K562 (cell line): ENCODE measurements at regions not wholly inside any gene's neighbourhood (a gene's known extent, or its start where the extent isn't known, plus 50 kb on each side); places are given as distances from the start of the nearest gene placed in this dataset.

ENCODE experiments used
- ATAC-seq: fragments of 200-7000 bp; cut with Tn5 transposase; 3 replicates; pipeline ENCODE4 v1.9.1; 2020; ENCODE audit warnings: moderate library complexity
- BruUV-seq: library from RNA; stranded (reverse); fragments of 400-500 nt; replicated peaks from 2 replicates; lab custom pipeline; 2021; lab: Mats Ljungman, UMichigan
- CTCF ChIA-PET: fragments of 300-600 bp; formaldehyde crosslinking; extraction: SDS; loops from one replicate; lab custom pipeline; 2021; ENCODE audit warnings: low intra/inter-chr PET ratio; lab: Yijun Ruan, JAX
- POLR2A ChIA-PET: fragments of 300-600, 350-650 bp; sonication (Branson Sonifier 250); formaldehyde crosslinking; extraction: SDS; loops from one replicate; lab custom pipeline; 2021; ENCODE audit warnings: antibody characterized with exemption, inconsistent platforms; lab: Yijun Ruan, JAX
- DNase-seq, 4 experiments: peaks; one replicate each; pipeline versions ENCODE4 v3.0.0 to v3.0.0-alpha.2; 2011 to 2018; ENCODE audit warnings: low spot score in 3 of 4, mixed read lengths in 3 of 4; ENCODE audit errors: extremely low read depth in 1 of 4
- FAIRE-seq: peaks from 2 replicates; lab custom pipeline; 2011; peaks lifted over from hg19 to GRCh38; lab: Jason Lieb, UNC
- H2AFZ ChIP-seq: 2 replicates; pipeline ENCODE4 v1.6.0; 2011; ENCODE audit warnings: low read depth, low read length, control low read depth, inconsistent platforms
- H3K27ac ChIP-seq: fragments of 200-600 bp; 3 replicates; pipeline ENCODE4 v1.8.0; 2011; ENCODE audit warnings: low read depth, mild to moderate bottlenecking, control low read depth, inconsistent platforms, low read length, moderate library complexity, mixed read lengths; ENCODE audit errors: extremely low read depth
- H3K27me3 ChIP-seq, 2 experiments: fragments of 300-600 bp in 1 of 2; 2 replicates in 1 of 2; 3 replicates in 1 of 2; pipeline versions ENCODE4 v1.6.0 to v1.8.0; 2011; ENCODE audit warnings: inconsistent platforms in 2 of 2, low read length in 2 of 2, mild to moderate bottlenecking in 1 of 2, mixed read lengths in 1 of 2, moderate library complexity in 1 of 2; ENCODE audit not compliant: control insufficient read depth in 2 of 2, insufficient read depth in 2 of 2
- H3K36me3 ChIP-seq: fragments of 300-600 bp; 3 replicates; pipeline ENCODE4 v1.8.0; 2011; ENCODE audit warnings: mild to moderate bottlenecking, low read length, inconsistent platforms; ENCODE audit not compliant: control insufficient read depth, insufficient read depth
- H3K4me1 ChIP-seq, 2 experiments: fragments of 200-600 bp in 1 of 2; replicated peaks in 1 of 2; 2 replicates in 1 of 2; 3 replicates in 1 of 2; pipeline versions ENCODE4 v1.5.1 to v1.8.0; 2011; ENCODE audit warnings: inconsistent platforms in 2 of 2, low read length in 2 of 2, mild to moderate bottlenecking in 1 of 2, mixed read lengths in 1 of 2, moderate library complexity in 1 of 2; ENCODE audit not compliant: control insufficient read depth in 2 of 2, insufficient read depth in 2 of 2
- H3K4me2 ChIP-seq: 2 replicates; pipeline ENCODE4 v1.6.1; 2011; ENCODE audit warnings: low read length, control low read depth, inconsistent platforms, mixed read lengths; ENCODE audit not compliant: insufficient read depth
- H3K4me3 ChIP-seq: fragments of 200-600 bp; sonication (generic), shearing (Covaris generic); 2 replicates; pipeline ENCODE4 v1.5.1; 2016; ENCODE audit warnings: control low read depth, inconsistent platforms
- H3K79me2 ChIP-seq: fragments of 200-600 bp; 3 replicates; pipeline ENCODE4 v1.8.0; 2011; ENCODE audit warnings: low read length, inconsistent platforms; ENCODE audit not compliant: control insufficient read depth, insufficient read depth
- H3K9ac ChIP-seq, 2 experiments: 2 replicates each; pipeline versions ENCODE4 v1.6.0 to v1.6.1; 2011; ENCODE audit warnings: low read depth in 2 of 2, low read length in 2 of 2, control low read depth in 1 of 2, inconsistent platforms in 1 of 2, mild to moderate bottlenecking in 1 of 2, mixed read lengths in 1 of 2; ENCODE audit not compliant: insufficient read depth in 1 of 2
- H3K9me1 ChIP-seq: one replicate; pipeline ENCODE4 v1.6.0; 2011; ENCODE audit warnings: inconsistent platforms, mild to moderate bottlenecking, low read length, moderate library complexity; ENCODE audit not compliant: control insufficient read depth, insufficient read depth
- H3K9me3 ChIP-seq: replicated peaks from 2 replicates; pipeline ENCODE4 v1.5.1; 2011; ENCODE audit warnings: low read depth, low read length, inconsistent platforms; ENCODE audit not compliant: control insufficient read depth, insufficient read depth
- H4K20me1 ChIP-seq: replicated peaks from 2 replicates; pipeline ENCODE4 v1.6.1; 2011; ENCODE audit warnings: low read length, inconsistent platforms, mixed read lengths; ENCODE audit not compliant: control insufficient read depth, insufficient read depth
- CTBP1 ChIP-seq: fragments of 450-650 bp; IDR thresholded peaks from 2 replicates; pipeline ENCODE4 v1.6.1; 2016; ENCODE audit warnings: borderline replicate concordance
- DNMT1 ChIP-seq: fragments of 450-650 bp; IDR thresholded peaks from 2 replicates; pipeline ENCODE4 v1.6.1; 2016; ENCODE audit warnings: antibody characterized with exemption, mild to moderate bottlenecking
- FOXO4 ChIP-seq: fragments of 450-650 bp; formaldehyde crosslinking; IDR thresholded peaks from 2 replicates; pipeline ENCODE4 v1.4.0; 2020; ENCODE audit warnings: mild to moderate bottlenecking, moderate library complexity
- HDAC3 ChIP-seq: fragments of 450-650 bp; IDR thresholded peaks from 2 replicates; pipeline ENCODE4 v1.6.1; 2018; ENCODE audit warnings: borderline replicate concordance, mild to moderate bottlenecking, moderate library complexity; ENCODE audit not compliant: partially characterized antibody
- MXI1 ChIP-seq: IDR thresholded peaks from 2 replicates; pipeline ENCODE4 v1.6.1; 2011; ENCODE audit warnings: low read depth, mild to moderate bottlenecking, improper control_type of control experiment, low read length
- POLR3A ChIP-seq: IDR thresholded peaks from 2 replicates; pipeline ENCODE4 v1.6.1; 2011; ENCODE audit warnings: borderline replicate concordance, mild to moderate bottlenecking, moderate library complexity; ENCODE audit not compliant: insufficient read length, insufficient read depth; ENCODE audit errors: extremely low read depth
- SREBF2 ChIP-seq: sonication (generic); formaldehyde crosslinking; IDR thresholded peaks from 2 replicates; pipeline ENCODE4 v1.4.0; 2020; ENCODE audit warnings: mild to moderate bottlenecking, missing genetic modification reagents
- TGIF2 ChIP-seq: sonication (generic); formaldehyde crosslinking; IDR thresholded peaks from 2 replicates; pipeline ENCODE4 v1.8.1; 2022; ENCODE audit warnings: mild to moderate bottlenecking, missing genetic modification reagents, moderate library complexity
- THRB ChIP-seq: fragments of 450-650 bp; formaldehyde crosslinking; conservative IDR thresholded peaks from 2 replicates; pipeline ENCODE4 v1.4.0; 2022; ENCODE audit warnings: mild to moderate bottlenecking, missing genetic modification characterization
- ZC3H8 ChIP-seq: fragments of 450-650 bp; IDR thresholded peaks from 2 replicates; pipeline ENCODE4 v1.6.1; 2017
- ZNF717 ChIP-seq: fragments of 250-450 bp; sonication (Bioruptor Pico); IDR thresholded peaks from 2 replicates; pipeline ENCODE4 v1.5.0; 2021
- ZSCAN32 ChIP-seq: fragments of 450-650 bp; formaldehyde crosslinking; IDR thresholded peaks from 2 replicates; pipeline ENCODE4 v1.4.0; 2020; ENCODE audit warnings: mild to moderate bottlenecking, moderate library complexity
- WGBS: fragments of 100-300 bp; shearing (Covaris generic); methylation state at CpG from one replicate; pipeline ENCODE4 v1.1.6; 2016; ENCODE audit warnings: low coverage, mixed read lengths; ENCODE audit not compliant: insufficient coverage; ENCODE audit errors: missing lambda C conversion rate; 5-methylcytosine and 5-hydroxymethylcytosine counted together
- in situ Hi-C: fragments of 300-500 bp; cut with MboI; formaldehyde crosslinking; loops from 4 replicates; pipeline ENCODE4 v1.15.0; 2018; ENCODE audit warnings: inconsistent platforms, mixed read lengths
- intact Hi-C: fragments of 100-400 bp; cut with micrococcal nuclease; formaldehyde crosslinking; loops from 2 replicates; pipeline ENCODE4 v1.14.2; 2022

GRCh38 chr3:64977308-64978100, 289.7 kb upstream of the ADAMTS9 start:
- WGBS: 21% methylated on average over 7 of the region's 8 CpGs
- no peak overlapping the region for H3K4me3 ChIP-seq
- H3K9me3 ChIP-seq: no peaks in the 10 kb centered on the region
- H3K79me2 ChIP-seq: no peaks in the 10 kb centered on the region
- FAIRE-seq: no peak
- POLR2A ChIA-PET: no interaction called here
- intact Hi-C loops: no loop called here
- no peak for ATAC-seq
- DNase-seq: no peak
- H2AFZ ChIP-seq: no peak overlapping the region
- H3K36me3 ChIP-seq: no peaks in the 10 kb centered on the region
- TF ChIP-seq SREBF2 (CRISPR knock-in tag) (no peak), ZSCAN32 (CRISPR knock-in tag) (no peak), MXI1 (no peak)
- no peaks in the 10 kb centered on the region for H3K4me1 ChIP-seq
- H3K4me2 ChIP-seq: no peak overlapping the region
- no peaks in the 10 kb centered on the region; a peak in 1 of 5 replicates for H3K27me3 ChIP-seq
- CTCF ChIA-PET: no interaction called here
- in situ Hi-C loops: no loop called here
- H3K9me1 ChIP-seq: no peaks in the 10 kb centered on the region
- no TSS peak for BruUV-seq
- H4K20me1 ChIP-seq: no peaks in the 10 kb centered on the region
- H3K27ac ChIP-seq: no peak overlapping the region
- no peak overlapping the region for H3K9ac ChIP-seq

- no peaks in the 10 kb centered on the region for H3K9me3 ChIP-seq
- intact Hi-C loops (no loop called here), in situ Hi-C loops (no loop called here)
- no peak overlapping the region for H2AFZ ChIP-seq
- ATAC-seq: no peak
- no peak overlapping the region for H3K4me3 ChIP-seq
- no peak for DNase-seq
- ChIA-PET POLR2A (interaction anchor here (0.6 kb wide), 1 partner anchor 21 kb away, joined by 3 read pairs; no protein-coding TSS in a partner anchor), CTCF (no interaction called here)
- BruUV-seq: no TSS peak
- no peak overlapping the region for H3K9ac ChIP-seq
- H3K9me1 ChIP-seq: no peaks in the 10 kb centered on the region
- no peaks in the 10 kb centered on the region; a peak in 1 of 5 replicates for H3K27me3 ChIP-seq
- no peak for FAIRE-seq
- no peaks in the 10 kb centered on the region for H4K20me1 ChIP-seq
- WGBS: 21% methylated on average over 3 of the region's 4 CpGs
- no peak overlapping the region for H3K27ac ChIP-seq
- H3K36me3 ChIP-seq: no peaks in the 10 kb centered on the region
- no peaks in the 10 kb centered on the region for H3K79me2 ChIP-seq
- H3K4me2 ChIP-seq: no peak overlapping the region
- H3K4me1 ChIP-seq: no peaks in the 10 kb centered on the region
- no peak for TF ChIP-seq ZNF717
- no peak for TF ChIP-seq POLR3A
- no peak for TF ChIP-seq ZC3H8
- TF ChIP-seq TGIF2 (CRISPR knock-in tag): no peak
- TF ChIP-seq DNMT1: no peak
- TF ChIP-seq HDAC3: no peak
- TF ChIP-seq FOXO4 (CRISPR knock-in tag): no peak
- TF ChIP-seq THRB (CRISPR knock-in tag): no peak
- no peak for TF ChIP-seq CTBP1
Observed at GRCh38 chr3:64976456-64976855, 288.7 kb upstream of the ADAMTS9 start.
